WTC11 (cell line): ENCODE measurements at regions not wholly inside any gene's neighbourhood (a gene's known extent, or its start where the extent isn't known, plus 50 kb on each side); places are given as distances from the start of the nearest gene placed in this dataset.

Experiments used
- CTCF ChIP-seq: fragments of 200-600 bp; IDR thresholded peaks from 2 replicates; pipeline ENCODE4 v1.8.0; 2022; ENCODE audit warnings: antibody characterized with exemption
- IRF1 ChIP-seq: sonication (generic); formaldehyde crosslinking; IDR thresholded peaks from 2 replicates; pipeline ENCODE4 v1.8.0; 2023; ENCODE audit warnings: missing genetic modification reagents
- SOX15 ChIP-seq: fragments of 250-450 bp; sonication (Bioruptor Pico); IDR thresholded peaks from 2 replicates; pipeline ENCODE4 v1.9.0; 2021; ENCODE audit warnings: mild to moderate bottlenecking
- ZNF121 ChIP-seq: sonication (generic); formaldehyde crosslinking; IDR thresholded peaks from 2 replicates; pipeline ENCODE4 v1.8.0; 2023; ENCODE audit warnings: missing genetic modification reagents
- ZNF281 ChIP-seq: sonication (generic); formaldehyde crosslinking; IDR thresholded peaks from 2 replicates; pipeline ENCODE4 v1.8.0; 2023; ENCODE audit warnings: mild to moderate bottlenecking, missing genetic modification reagents

GRCh38 chr4:26104056-26104685 lies 190.2 kb downstream of the SMIM20 start:
- TF ChIP-seq SOX15 (CRISPR knock-in tag) (no peak), CTCF (no peak), IRF1 (CRISPR knock-in tag) (no peak), ZNF281 (CRISPR knock-in tag) (no peak), ZNF121 (CRISPR knock-in tag) (no peak)
